Hippocampal formation (tissue), 2 donors: ENCODE measurements at regions not wholly inside any gene's neighbourhood (a gene's known extent, or its start where the extent isn't known, plus 50 kb on each side); places are given as distances from the start of the nearest gene placed in this dataset.

Source experiments
- DNase-seq, 2 donors: peaks; one replicate each; lab custom pipeline; 2025; lab: John Stamatoyannopoulos, UW

DNA sequence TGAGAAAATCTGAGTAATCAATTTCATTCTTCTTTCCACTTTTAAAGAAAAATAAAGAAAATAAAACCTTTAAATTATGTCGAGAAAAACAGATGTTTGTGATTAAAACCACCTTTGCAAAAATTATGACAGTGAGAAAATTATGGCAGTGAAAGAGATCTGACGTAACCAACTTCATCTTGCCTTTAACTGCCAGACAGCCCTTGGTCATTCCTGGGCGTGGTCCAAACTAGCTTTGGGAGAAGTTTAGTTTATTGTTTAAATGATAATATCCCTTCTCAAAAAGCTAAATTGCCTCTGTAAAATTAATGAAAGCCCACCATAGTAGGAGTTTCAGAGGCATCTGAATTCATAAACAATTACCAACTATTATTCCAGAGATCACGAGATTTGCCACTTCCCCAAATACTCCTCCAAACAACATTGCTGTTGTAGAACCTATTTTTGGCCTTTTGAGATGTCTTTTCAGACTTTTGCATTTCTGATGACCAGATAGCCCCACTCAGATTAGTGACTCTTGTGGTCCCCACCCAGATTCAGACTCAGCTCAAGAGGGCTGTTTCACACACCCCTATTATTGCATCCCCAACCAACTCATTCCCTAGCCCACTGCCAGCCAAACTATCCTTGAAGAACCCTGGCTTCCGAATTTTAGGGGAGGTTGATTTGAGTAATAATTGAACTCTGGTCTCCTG is 664.4 kb upstream of the CBLB start:
- no peak for DNase-seq

DNA sequence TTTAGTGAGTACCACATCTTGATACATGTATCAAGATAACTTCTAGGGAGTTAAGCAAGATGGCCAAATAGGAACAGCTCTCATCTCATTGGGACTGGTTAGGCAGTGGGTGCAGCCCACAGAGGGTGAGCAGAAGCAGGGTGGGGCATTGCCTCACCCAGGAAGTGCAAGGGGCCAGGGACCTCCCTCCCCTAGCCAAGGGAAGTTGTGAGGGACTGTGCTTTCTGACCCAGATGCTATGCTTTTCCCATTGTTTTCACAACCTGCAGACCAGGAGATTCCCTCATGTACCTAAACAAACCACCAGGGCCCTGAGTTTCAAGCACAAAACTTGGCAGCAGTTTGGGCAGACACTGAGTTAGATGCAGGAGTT is 665.0 kb upstream of the CBLB start:
- DNase-seq, result no peak

DNA sequence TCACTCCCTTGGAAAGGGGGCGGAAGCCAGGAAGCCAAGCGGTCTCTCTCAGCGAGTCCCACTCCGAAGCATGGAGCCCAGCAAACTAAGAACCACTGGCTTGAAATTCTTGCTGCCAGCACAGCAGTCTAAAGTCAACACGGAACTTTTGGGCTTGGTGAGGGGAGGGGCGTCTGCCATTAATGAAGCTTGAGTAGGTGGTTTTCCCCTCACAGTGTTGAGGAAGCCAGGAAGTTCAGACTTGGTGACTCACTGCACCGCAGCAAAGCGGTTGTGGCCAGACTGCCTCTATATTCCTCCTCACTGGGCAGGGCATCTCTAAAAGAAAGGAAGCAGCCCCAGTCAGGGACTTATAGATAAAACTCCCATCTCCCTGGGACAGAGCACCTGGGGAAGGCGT is 665.4 kb upstream of the CBLB start:
- DNase-seq, result no peak

DNA sequence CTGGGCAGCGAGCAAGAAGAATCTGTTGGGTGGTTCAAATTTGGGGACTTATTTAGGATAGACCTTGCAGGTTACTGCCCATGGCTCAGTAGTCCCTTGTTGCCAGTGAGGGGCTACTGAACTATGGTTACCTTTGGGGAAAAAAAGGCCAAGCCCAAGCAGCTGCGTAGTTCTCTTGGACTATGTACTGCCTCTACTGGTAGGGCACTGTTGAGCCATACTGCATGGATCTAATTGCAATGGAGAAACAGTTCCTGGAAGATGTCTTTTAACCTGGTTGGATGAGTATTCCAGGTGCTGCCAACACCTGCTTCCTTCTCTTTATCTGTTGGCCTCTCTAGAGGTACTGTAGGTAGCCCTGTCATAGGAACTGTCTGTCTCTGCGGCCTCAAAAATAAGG is 671.9 kb upstream of the CBLB start:
- DNase-seq, result no peak

DNA sequence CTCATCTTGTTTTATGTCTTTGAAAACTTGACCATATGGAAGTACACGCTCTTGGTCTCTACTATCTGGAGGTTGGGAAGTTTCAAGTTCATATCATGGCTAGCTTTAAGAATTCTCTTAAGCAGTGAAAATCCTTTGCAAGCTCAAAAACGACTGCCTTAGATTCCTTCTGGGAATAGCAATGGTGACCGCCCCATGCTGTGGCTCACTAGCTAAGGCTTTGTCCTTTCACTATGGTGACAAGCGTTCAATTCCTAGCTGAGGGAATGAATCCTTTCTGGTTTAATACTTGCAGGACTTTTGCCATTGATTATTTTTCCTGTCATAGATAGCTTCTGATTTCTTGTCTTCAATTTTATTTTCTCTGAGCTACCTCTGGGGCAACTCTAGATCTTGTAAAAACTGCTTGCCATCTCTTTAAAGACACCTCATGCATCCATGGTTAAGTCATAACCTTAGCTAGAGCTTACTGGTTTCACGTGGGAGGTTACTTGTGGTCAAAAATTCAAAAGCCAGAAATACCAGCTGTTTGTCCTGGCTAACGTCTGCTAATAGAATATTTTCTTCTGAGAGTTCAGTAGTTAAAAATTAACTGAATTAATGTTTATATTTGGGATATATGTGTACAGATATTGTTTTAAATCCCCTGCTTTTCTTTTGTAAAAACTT is 673.4 kb upstream of the CBLB start:
- no peak for DNase-seq

DNA sequence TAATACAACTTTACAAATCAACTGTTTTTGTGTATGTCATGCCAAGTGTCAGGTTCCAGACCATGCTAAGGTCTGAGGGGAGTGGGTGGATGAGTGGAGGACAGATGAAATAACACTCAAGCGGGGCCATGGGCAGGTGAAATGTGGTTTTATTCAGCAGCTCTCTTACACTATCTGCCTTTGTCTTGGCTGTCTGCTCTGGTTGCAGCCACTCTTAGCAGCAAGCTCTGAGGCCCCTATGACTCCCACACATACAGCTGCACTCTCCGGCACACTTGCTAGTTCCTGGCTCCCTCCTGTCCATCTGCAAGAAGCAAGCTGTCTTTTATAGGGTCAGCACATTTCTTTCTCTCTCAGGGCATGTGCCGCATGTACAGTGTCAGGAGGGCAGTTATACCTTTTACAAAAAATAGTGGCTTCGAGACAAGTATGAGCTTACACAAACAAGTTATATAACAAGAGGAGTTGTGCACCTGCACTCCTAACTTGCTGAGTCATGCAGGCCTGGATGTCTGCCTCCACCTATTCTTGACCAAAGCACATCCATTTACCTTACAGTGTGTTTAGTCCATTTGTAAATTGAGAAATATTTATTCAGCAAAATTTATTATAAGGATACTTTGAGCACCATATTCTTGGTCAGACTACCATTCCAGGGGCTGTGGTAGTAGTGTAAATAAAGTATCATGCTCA is 683.7 kb upstream of the CBLB start:
- DNase-seq, result no peak

DNA sequence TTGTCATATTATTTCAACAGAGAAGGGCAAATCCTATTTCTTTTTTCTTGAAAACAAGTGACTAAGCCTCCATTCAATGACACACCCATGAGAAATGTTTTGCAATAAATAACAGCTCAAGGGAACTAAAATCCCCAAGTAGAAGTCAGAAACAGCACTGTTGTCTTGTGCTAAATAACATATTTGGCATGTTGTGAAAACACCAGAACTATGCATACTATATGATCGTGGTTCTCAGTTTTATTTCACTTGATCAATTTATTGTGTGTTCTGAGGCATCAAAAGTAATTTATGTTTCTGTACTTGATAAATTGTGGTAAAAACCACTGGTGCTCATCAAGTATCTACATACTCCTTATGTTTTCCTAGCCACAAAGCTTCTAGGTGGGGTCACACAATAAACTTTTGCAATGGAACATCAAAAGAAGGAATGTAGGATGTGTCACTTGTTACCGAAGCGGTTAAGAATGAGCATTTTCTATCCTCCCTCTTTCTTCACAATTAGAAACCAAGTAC is 691.7 kb upstream of the CBLB start:
- DNase-seq, result no peak

DNA sequence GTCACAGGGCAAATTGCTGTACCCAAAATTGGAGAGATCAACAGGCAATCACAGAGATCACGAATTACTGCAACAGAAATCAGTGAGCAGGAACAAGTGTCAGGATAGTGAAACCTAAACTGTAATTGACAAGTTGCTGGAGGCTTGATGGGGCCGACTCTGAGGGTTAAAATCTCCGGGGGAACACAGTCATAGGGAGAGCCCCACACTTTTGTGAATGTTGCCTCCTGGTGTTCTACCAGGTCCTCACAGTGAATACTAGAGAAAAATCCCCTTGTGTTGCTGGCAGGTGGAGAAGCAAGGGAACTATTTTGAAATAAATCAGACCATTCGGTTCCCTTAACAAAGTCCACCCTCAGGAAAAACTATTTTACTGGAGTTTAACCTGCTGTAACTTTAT is 697.5 kb upstream of the CBLB start:
- DNase-seq, result no peak

DNA sequence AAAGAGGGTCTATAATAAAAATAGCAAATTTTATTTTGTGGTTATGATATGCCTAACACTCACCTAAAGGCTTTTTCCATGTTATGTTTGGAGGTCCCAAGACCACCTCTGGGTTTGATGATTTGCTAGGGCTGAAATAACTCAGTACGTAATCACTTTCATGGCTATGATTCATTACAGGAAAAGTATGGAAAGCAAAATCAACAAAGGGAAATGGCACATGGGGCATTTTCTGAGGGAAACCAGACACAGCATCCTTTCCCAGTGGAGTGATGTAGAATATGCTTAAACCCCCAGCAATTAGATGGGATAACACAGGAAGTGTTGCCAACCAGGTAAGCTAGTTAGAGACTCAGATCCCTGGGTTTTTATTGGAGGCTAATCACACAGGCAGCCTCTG is 701.6 kb upstream of the CBLB start:
- no peak for DNase-seq

DNA sequence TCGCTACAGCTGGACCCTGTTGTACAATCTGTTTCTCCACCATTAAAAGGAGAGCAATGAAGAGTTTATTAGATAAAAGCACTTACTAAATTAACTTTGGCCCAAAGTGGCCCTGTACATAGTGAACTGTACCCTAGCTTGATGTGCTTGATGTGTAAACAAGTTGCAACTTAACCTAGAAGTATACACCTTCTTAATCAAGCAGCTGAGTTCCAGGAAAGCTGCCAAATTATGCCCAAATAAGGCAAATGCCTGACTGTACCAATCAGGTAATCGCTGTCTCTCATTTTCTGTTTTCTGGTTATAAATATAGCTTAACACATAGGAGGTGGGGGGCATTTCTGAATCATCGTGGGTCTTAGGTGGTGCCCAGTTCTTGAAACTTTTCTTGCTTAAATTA is 704.8 kb upstream of the CBLB start:
- DNase-seq, result no peak

DNA sequence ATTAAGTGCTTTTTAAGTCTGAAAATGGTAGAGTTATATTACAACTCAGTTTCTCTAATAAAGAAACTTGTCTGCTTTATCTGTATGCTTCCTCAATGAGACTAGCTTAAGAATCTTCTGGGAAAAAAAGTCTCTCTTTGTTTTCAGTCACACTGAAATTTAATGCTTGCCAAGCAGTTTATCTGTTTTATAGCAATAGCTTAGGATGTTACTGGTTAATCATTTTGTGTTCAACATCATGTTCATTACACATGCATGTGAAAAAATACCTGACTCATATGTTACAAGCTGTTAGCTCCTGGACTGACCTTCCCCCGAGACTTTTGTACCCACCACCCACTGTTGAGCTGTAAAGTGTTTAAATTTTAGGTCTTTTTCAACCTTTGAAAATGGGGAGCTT is 706.2 kb upstream of the CBLB start:
- DNase-seq, result no peak

DNA sequence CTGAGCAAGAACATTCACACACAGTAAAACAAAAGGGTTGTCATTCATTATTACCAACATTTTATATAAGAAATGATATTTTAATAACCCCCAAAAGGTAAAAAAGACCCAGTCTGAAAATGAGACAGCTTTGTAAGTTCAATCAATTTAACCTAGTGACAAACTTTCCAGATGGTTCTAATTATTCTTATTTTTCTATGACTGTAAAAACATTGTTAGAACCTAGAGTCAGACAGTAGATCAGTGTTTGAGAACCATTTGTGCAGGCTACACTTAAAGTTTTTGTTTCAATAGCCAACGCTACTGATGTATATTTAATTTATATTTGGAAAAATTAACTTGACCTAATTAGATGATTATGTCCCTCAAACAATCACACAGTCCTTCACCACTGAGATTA is 708.4 kb upstream of the CBLB start:
- no peak for DNase-seq

DNA sequence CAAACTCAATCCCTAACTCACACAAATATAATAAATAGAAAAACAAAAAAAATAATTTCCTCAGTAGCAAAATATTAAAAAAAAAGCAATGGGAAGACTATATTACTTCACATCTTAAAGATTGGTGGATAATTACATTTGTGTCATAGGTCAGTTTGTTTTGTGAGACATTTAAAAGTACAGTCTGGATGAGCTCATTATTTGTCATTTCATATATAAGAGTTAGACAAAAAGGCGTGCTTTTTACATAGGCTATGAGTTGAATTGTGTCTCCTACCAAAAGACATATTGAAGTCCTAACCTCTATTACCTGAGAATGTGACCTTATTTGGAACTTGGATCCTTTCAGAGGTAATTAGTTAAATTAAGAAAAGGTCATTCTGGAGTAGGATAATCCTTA is 710.1 kb upstream of the CBLB start:
- no peak for DNase-seq

DNA sequence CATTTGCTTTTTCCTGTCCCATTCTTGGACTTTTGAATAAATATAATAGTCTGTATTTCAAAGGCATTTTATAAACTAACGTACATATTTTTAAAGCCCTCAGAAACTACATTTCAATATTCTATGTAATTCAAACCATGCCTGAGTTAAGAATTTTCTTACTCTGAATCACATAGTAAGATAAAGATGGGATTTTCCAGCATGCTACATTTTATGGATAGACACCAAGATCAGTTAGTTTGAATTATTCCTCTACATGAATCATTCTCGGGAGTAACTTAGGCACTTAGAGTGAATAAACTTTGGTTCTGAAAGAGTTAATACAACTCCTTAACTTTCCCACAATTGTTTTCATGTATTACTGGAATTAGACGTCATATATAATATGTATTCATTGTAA is 713.3 kb upstream of the CBLB start:
- no peak for DNase-seq

DNA sequence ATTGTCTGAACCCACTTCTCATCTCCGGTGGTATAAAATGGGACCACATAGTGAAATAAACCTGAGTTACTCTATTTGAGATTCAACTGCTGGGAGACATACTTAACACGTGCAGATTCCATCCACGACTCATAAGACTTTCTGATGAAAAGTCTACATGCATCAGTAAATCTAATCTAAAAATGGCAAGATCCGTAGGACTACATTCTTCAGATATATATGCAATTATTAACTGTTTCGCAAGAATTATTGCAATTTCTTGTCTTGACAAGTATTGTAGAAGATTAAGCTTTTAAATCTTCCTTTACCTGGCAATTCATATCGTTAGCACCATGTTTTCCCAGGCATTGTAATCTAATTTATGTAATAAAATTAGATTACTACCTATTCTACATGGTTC is 718.7 kb upstream of the CBLB start:
- no peak for DNase-seq

DNA sequence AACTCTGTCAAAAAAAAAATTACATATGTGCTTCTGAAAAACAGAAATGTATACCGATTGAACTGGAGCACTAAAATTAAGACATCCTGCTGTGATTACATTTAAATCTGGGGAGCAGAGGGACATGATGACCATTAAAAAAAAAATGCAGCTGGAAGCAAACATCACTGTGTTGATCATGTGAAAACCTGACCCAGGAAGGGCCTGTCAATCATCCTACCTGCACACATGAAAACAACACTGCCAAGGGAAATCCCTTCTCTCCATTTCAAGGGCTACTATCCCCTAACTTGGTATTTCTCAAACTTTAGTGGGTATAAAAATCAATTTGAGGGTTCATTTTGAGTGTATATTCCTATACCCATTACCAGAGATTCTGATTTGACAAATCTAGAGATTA is 719.9 kb upstream of the CBLB start:
- no peak for DNase-seq

DNA sequence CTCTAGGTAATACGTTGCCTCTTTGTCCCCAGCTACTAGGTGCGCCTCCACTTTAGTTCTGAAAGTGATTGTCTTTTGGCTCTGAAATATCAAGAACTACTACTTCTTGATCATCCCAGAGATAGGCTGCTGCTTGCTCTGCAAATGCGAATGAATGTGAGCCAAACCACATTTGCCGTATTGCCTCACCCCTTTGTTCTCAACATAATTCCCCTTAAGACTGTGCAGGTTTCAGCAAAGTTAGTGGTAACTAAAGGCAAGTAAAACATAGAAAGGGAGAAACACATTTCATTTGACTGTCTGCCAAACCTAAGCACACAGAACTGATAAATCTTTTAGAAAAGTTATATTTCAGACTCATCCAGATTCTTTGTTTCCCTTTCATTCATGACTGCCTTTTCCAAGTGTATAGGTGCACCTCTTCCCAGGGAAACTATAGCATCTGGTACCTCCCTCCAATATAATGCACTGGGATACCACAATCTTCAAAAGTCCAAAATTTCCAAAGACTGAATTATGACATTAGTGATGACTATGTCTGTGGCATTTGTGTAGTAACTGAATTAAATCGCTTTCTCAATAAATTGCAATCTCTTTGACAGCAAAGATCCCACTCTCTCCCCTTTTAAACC is 720.6 kb upstream of the CBLB start:
- DNase-seq, result no peak

DNA sequence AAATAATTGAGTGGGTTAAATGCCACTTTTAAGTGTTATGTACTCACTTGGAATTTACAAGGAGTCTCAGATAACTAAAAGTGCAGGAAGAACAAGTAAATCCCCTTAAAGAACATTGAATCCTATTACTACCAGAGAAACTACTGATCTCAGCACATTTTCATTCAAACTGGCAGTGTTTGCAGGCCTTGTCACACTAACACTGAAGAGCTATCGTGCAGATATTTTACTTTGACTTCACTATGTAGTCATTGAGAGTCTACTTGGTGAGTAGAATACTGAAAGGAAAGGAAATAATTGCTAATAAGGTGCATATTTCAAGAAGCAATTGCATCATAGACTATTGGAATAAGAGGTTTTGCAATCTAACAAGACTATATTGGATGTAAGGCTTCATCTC is 721.4 kb upstream of the CBLB start:
- no peak for DNase-seq

DNA sequence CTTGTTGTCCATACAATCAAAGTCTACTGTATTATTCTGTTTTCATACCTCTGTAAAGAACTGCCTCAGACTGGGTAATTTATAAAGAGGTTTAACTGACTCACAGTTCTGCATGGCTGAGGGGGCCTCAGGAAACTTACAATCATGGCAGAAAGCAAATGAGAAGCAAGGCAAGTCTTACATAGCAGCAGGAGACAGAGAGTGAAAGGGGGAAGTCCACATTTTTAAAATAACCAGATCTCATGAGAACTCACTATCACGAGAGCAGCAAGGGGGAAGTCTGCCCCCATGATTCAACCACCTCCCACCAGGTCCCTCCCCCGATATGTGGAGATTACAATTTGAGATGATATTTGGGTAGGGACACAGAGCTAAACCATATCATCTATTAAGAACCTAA is 724.6 kb upstream of the CBLB start:
- DNase-seq, result no peak

DNA sequence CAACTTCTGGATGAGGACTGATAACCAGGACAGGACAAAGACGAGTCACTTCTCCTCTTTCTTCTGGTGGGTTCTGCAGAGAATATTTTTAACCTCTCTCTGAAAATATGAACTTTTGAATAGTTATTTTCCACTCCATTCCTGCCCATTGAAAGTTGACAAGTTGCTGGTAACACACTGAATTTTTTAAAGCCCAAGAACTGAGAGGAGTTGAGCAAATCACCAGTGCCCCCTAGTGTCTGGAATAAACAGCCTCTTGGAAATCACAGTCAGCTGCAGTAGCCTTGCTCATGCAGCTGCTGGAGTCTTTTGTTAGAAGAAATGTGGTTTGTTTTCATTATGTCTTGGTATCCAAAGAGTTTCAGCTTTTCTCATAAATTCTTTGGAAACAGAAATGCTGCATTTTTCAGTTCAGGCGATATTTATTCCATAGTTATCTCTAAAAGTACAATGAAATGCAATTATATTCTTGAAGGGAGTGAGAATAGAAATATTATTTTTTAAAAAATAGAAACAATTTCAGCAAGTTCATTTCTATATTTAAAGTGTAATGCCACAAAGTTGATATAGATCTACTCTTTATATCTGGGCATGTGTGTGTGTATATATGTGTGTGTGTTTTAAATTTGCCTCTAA is 741.0 kb upstream of the CBLB start:
- DNase-seq, result peak; percentile 73 to 89

DNA sequence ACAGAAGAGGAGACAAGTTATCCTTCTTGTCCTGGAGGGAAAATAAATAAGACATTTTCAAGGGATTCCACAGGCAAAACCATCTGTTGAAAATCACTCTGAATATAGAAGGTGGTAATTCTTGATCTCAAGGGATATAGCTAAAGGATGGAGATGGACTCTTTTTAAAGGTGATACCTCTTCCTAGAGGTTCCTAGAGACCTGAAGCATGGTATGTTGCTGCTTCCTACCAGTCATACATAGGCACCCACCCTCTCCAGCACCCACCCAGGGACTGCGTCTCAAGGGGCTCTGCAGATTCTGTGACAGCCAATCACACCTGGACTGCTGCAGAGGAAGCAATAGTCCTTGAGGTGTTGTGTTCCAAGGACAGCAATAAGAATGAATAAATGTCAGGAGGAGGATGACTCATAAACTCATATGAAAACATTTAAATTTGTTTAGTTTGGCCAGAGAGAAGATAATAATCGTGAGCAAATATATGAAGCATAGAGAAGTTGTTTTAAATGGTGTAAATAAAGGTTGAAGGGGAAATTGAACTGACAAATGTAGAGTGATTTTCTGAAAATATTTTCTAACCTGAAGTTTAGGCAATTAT is 741.6 kb upstream of the CBLB start:
- no peak for DNase-seq

DNA sequence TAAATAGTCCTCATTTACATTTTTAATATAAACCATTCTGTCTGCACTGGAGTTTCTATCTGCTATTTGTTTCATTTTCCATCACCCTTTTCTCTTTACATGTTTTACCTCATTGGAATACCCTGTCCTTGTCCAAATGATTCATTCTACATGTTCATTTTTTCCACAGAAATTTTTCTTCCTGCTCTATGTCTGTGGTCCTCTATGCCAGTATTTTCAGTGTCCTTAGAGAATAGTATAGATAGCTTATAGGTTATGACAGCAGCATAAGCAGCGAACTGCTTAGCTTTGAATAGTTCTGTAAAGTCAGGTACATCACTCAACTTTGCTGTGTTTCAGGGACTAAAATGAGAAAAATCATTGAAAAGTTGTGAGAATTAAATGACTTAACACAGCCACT is 742.3 kb upstream of the CBLB start:
- DNase-seq, result no peak
